Panc1 (cell line): ENCODE measurements at regions not wholly inside any gene's neighbourhood (a gene's known extent, or its start where the extent isn't known, plus 50 kb on each side); places are given as distances from the start of the nearest gene placed in this dataset.

Experiments used
- ATAC-seq: fragments of 200-7000 bp; cut with Tn5 transposase; 2 replicates; pipeline ENCODE4 v1.9.1; 2020; ENCODE audit warnings: mild to moderate bottlenecking, moderate library complexity
- BruUV-seq: library from RNA; stranded (reverse); fragments of 400-500 nt; replicated peaks from 2 replicates; lab custom pipeline; 2021; lab: Mats Ljungman, UMichigan
- CTCF ChIA-PET: fragments of 300-600 bp; sonication (Branson Sonifier 250); formaldehyde crosslinking; loops from one replicate; lab custom pipeline; 2022; ENCODE audit warnings: antibody characterized with exemption; lab: Charles Lee
- POLR2A ChIA-PET: fragments of 300-600 bp; sonication (Branson Sonifier 250); formaldehyde crosslinking; loops from one replicate; lab custom pipeline; 2022; ENCODE audit warnings: antibody characterized with exemption; lab: Charles Lee
- DNase-seq: peaks from one replicate; pipeline ENCODE4 v3.0.0-alpha.2; 2010; ENCODE audit warnings: low read depth, low spot score
- H3K27ac ChIP-seq: 2 replicates; pipeline ENCODE4 v1.5.1; 2011; ENCODE audit warnings: mild to moderate bottlenecking, low read length, inconsistent platforms
- H3K27me3 ChIP-seq: fragments of 200-500 bp; sonication (Bioruptor generic); 2 replicates; pipeline ENCODE4 v1.6.0; 2014; ENCODE audit warnings: low read length, inconsistent platforms; ENCODE audit not compliant: control insufficient read depth, insufficient read depth
- H3K36me3 ChIP-seq: fragments of 200-500 bp; sonication (Bioruptor generic); 2 replicates; pipeline ENCODE4 v1.5.1; 2014; ENCODE audit warnings: inconsistent platforms, mild to moderate bottlenecking, low read length, moderate library complexity; ENCODE audit not compliant: control insufficient read depth, insufficient read depth
- H3K4me1 ChIP-seq: 2 replicates; pipeline ENCODE4 v1.5.1; 2011; ENCODE audit warnings: inconsistent platforms, mild to moderate bottlenecking, low read length, moderate library complexity; ENCODE audit not compliant: control insufficient read depth, insufficient read depth
- H3K4me3 ChIP-seq, 2 experiments: 2 replicates each; pipeline ENCODE4 v1.5.1; 2011 to 2012; ENCODE audit warnings: low read depth in 2 of 2, low read length in 2 of 2, mild to moderate bottlenecking in 2 of 2, inconsistent platforms in 1 of 2, moderate library complexity in 1 of 2
- H3K9me3 ChIP-seq: fragments of 200-500 bp; sonication (Bioruptor generic); 2 replicates; pipeline ENCODE4 v1.5.1; 2014; ENCODE audit warnings: low read depth, mild to moderate bottlenecking, inconsistent platforms, low read length, moderate library complexity; ENCODE audit not compliant: control insufficient read depth, insufficient read depth
- POLR2AphosphoS5 ChIP-seq: IDR thresholded peaks from 2 replicates; pipeline ENCODE4 v1.6.1; 2012; ENCODE audit warnings: mild to moderate bottlenecking, low read depth, low read length, moderate library complexity
- SIN3A ChIP-seq: IDR thresholded peaks from 2 replicates; pipeline ENCODE4 v1.6.1; 2012; ENCODE audit warnings: low read depth, mild to moderate bottlenecking, low read length, moderate library complexity, borderline replicate concordance; ENCODE audit not compliant: insufficient read depth
- TCF7L2 ChIP-seq: IDR thresholded peaks from 2 replicates; pipeline ENCODE4 v1.6.1; 2011; ENCODE audit warnings: mild to moderate bottlenecking, low read depth, low read length, inconsistent platforms
- in situ Hi-C: cut with HindIII; loops from 2 replicates; pipeline ENCODE4 v1.10.0; 2016; ENCODE audit warnings: low sequenced_read_pairs, low pct_unique_long_range_greater_than_20kb
- intact Hi-C: fragments of 100-400 bp; cut with micrococcal nuclease; formaldehyde crosslinking; loops from one replicate; pipeline ENCODE4 v1.10.0; 2022; ENCODE audit not compliant: unreplicated experiment
- TF ChIP-seq, protein P1 (sequence below), 2 experiments: IDR thresholded peaks; 2 replicates each; pipeline ENCODE4 v1.6.1; 2011 to 2012; ENCODE audit warnings: low read depth in 2 of 2, control low read depth in 1 of 2, low read length in 1 of 2, mild to moderate bottlenecking in 1 of 2, moderate library complexity in 1 of 2; ENCODE audit not compliant: insufficient read depth in 1 of 2
- TF ChIP-seq, protein P2 (sequence below): fragments of 450-650 bp; IDR thresholded peaks from 2 replicates; pipeline ENCODE4 v1.5.1; 2017; ENCODE audit warnings: mild to moderate bottlenecking

DNA sequence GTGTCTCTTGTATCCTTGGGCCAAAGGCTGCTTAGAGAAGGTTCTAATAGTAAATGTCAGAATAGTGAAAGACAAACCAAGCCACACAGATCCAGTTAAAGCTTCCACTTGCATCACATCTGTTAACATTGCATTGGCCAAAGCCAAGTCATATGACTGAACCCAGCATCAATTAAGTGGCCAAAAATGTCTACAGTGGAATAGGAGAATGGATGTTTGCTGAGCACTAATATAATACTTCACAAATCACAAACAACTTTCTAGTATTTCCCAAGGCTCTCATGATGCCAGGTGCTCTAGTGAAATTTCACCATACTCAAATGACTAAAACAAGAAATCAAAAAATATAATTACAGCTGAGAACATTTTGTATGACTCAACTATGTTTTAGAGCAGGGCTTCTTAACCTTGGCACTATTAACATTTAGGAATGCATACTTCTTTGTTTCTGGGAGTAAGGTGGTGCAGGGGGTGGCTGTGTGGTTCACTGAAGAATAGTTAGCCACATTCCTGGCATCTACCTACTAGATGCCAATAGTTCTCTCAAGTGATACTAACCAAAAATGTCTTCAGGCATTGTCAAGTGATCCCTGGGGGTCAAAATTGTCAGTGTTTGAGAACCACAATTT, 148.0 kb upstream of the SPTLC3 start:
- ChIA-PET POLR2A (no interaction called here), CTCF (no interaction called here)
- Histone ChIP-seq H3K27me3 (no peaks in the 10 kb centered on the region), H3K4me1 (no peaks in the 10 kb centered on the region), H3K36me3 (no peaks in the 10 kb centered on the region), H3K9me3 (no peaks in the 10 kb centered on the region), H3K4me3 (no peak overlapping the region), H3K27ac (no peak overlapping the region)
- TF ChIP-seq, protein P1, sequence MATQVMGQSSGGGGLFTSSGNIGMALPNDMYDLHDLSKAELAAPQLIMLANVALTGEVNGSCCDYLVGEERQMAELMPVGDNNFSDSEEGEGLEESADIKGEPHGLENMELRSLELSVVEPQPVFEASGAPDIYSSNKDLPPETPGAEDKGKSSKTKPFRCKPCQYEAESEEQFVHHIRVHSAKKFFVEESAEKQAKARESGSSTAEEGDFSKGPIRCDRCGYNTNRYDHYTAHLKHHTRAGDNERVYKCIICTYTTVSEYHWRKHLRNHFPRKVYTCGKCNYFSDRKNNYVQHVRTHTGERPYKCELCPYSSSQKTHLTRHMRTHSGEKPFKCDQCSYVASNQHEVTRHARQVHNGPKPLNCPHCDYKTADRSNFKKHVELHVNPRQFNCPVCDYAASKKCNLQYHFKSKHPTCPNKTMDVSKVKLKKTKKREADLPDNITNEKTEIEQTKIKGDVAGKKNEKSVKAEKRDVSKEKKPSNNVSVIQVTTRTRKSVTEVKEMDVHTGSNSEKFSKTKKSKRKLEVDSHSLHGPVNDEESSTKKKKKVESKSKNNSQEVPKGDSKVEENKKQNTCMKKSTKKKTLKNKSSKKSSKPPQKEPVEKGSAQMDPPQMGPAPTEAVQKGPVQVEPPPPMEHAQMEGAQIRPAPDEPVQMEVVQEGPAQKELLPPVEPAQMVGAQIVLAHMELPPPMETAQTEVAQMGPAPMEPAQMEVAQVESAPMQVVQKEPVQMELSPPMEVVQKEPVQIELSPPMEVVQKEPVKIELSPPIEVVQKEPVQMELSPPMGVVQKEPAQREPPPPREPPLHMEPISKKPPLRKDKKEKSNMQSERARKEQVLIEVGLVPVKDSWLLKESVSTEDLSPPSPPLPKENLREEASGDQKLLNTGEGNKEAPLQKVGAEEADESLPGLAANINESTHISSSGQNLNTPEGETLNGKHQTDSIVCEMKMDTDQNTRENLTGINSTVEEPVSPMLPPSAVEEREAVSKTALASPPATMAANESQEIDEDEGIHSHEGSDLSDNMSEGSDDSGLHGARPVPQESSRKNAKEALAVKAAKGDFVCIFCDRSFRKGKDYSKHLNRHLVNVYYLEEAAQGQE (IDR thresholded peaks at IDR 0.05; ENCODE audit: insufficient read depth in 1 of 2, low read depth in 2 of 2, low read length in 1 of 2) = no peak
- TF ChIP-seq, protein P2, sequence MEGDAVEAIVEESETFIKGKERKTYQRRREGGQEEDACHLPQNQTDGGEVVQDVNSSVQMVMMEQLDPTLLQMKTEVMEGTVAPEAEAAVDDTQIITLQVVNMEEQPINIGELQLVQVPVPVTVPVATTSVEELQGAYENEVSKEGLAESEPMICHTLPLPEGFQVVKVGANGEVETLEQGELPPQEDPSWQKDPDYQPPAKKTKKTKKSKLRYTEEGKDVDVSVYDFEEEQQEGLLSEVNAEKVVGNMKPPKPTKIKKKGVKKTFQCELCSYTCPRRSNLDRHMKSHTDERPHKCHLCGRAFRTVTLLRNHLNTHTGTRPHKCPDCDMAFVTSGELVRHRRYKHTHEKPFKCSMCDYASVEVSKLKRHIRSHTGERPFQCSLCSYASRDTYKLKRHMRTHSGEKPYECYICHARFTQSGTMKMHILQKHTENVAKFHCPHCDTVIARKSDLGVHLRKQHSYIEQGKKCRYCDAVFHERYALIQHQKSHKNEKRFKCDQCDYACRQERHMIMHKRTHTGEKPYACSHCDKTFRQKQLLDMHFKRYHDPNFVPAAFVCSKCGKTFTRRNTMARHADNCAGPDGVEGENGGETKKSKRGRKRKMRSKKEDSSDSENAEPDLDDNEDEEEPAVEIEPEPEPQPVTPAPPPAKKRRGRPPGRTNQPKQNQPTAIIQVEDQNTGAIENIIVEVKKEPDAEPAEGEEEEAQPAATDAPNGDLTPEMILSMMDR = no peak
- no peak for TF ChIP-seq POLR2AphosphoS5
- no peak for TF ChIP-seq SIN3A
- no peak for TF ChIP-seq TCF7L2
- ATAC-seq (no peak), DNase-seq (no peak)
- in situ Hi-C loops = no loop called here
- intact Hi-C loops = no loop called here
- no TSS peak for BruUV-seq

- no peak overlapping the region for H3K27ac ChIP-seq
- no peaks in the 10 kb centered on the region for H3K36me3 ChIP-seq
- H3K9me3 ChIP-seq = no peaks in the 10 kb centered on the region
- BruUV-seq = no TSS peak
- DNase-seq (no peak), ATAC-seq (no peak)
- in situ Hi-C loops (no loop called here), intact Hi-C loops (no loop called here)
- H3K4me1 ChIP-seq = no peaks in the 10 kb centered on the region
- no peaks in the 10 kb centered on the region for H3K27me3 ChIP-seq
- CTCF ChIA-PET = no interaction called here
- POLR2A ChIA-PET = interaction anchor here (0.6 kb wide), 1 partner anchor 151 kb away, joined by 3 read pairs; no protein-coding TSS in a partner anchor
- no peak overlapping the region for H3K4me3 ChIP-seq
- TF ChIP-seq TCF7L2 (no peak), POLR2AphosphoS5 (no peak), SIN3A (no peak)
- TF ChIP-seq, protein P2 = no peak
- TF ChIP-seq, protein P1 (IDR thresholded peaks at IDR 0.05; ENCODE audit: insufficient read depth in 1 of 2, low read depth in 2 of 2, low read length in 1 of 2) = no peak
Observed at GRCh38 chr20:12869669-12870068, 139.1 kb upstream of the SPTLC3 start.
